ENCODE measurements at regions not wholly inside any gene's neighbourhood (a gene's known extent, or its start where the extent isn't known, plus 50 kb on each side); places are given as distances from the start of the nearest gene placed in this dataset.

- Histone ChIP-seq H3K36me3 (no peaks in the 10 kb centered on the region), H3K4me1 (no peaks in the 10 kb centered on the region), H3K27ac (no peak overlapping the region), H3K4me3 (no peak overlapping the region), H3K27me3 (no peaks in the 10 kb centered on the region), H3K9me3 (no peaks in the 10 kb centered on the region)
- TF ChIP-seq POLR2AphosphoS5 (IDR thresholded peaks at IDR 0.05) (no peak), CTCF (IDR thresholded peaks at IDR 0.05) (no peak), EP300 (IDR thresholded peaks at IDR 0.05) (no peak), POLR2A (IDR thresholded peaks at IDR 0.05) (no peak)
- no peak for DNase-seq
- intact Hi-C loops (cut with DNase I; ENCODE audit: low total_unique reads): no loop called here
- WGBS, 5 donors: 83 to 88% (median 85%) methylated on average over 3 of the region's 3 CpGs
Observed at GRCh38 chr18:66160007-66160406, 409.2 kb downstream of the CDH7 start.

- no peak overlapping the region for H3K27ac ChIP-seq
- H3K4me1 ChIP-seq: no peaks in the 10 kb centered on the region
- WGBS, 5 donors: 59 to 89% (median 78%) methylated on average over 1 of the region's 1 CpG
- H3K27me3 ChIP-seq: no peaks in the 10 kb centered on the region
- H3K4me3 ChIP-seq: no peak overlapping the region
- no peak for DNase-seq
- H3K36me3 ChIP-seq: no peaks in the 10 kb centered on the region
- H3K9me3 ChIP-seq: no peaks in the 10 kb centered on the region
- TF ChIP-seq POLR2A (IDR thresholded peaks at IDR 0.05) (no peak), EP300 (IDR thresholded peaks at IDR 0.05) (no peak), CTCF (IDR thresholded peaks at IDR 0.05) (no peak), POLR2AphosphoS5 (IDR thresholded peaks at IDR 0.05) (no peak)
- intact Hi-C loops (cut with DNase I; ENCODE audit: low total_unique reads): no loop called here
Observed at GRCh38 chr18:66159451-66159850, 408.6 kb downstream of the CDH7 start.

GRCh38 chr18:66156946-66157687 lies 406.3 kb downstream of the CDH7 start:
- TF ChIP-seq POLR2A (IDR thresholded peaks at IDR 0.05) (no peak), CTCF (IDR thresholded peaks at IDR 0.05) (no peak)
- no peak overlapping the region for H3K4me3 ChIP-seq
- intact Hi-C loops (cut with DNase I; ENCODE audit: low total_unique reads): no loop called here
- H3K27ac ChIP-seq: no peak overlapping the region
- no peaks in the 10 kb centered on the region for H3K4me1 ChIP-seq
- H3K9me3 ChIP-seq: no peaks in the 10 kb centered on the region
- no peaks in the 10 kb centered on the region for H3K36me3 ChIP-seq
- DNase-seq: no peak
- H3K27me3 ChIP-seq: no peaks in the 10 kb centered on the region

GRCh38 chr18:66150650-66151049 lies 399.8 kb downstream of the CDH7 start:
- WGBS, 5 donors: 65 to 85% (median 78%) methylated on average over 1 of the region's 1 CpG
- intact Hi-C loops (cut with DNase I; ENCODE audit: low total_unique reads): no loop called here
- no peaks in the 10 kb centered on the region for H3K27me3 ChIP-seq
- DNase-seq: no peak
- H3K27ac ChIP-seq: no peak overlapping the region
- no peaks in the 10 kb centered on the region for H3K4me1 ChIP-seq
- no peak overlapping the region for H3K4me3 ChIP-seq
- no peaks in the 10 kb centered on the region for H3K9me3 ChIP-seq
- TF ChIP-seq POLR2A (IDR thresholded peaks at IDR 0.05) (no peak), POLR2AphosphoS5 (IDR thresholded peaks at IDR 0.05) (no peak)
- no peaks in the 10 kb centered on the region for H3K36me3 ChIP-seq

- 43 to 74% (median 56%) methylated on average over 2 of the region's 2 CpGs for WGBS, 5 donors
- DNase-seq: no peak
Observed at GRCh38 chr18:66143029-66143428, 392.2 kb downstream of the CDH7 start.

More at GRCh38 chr18:66143029-66143428, 392.2 kb downstream of the CDH7 start:
- H3K4me1 ChIP-seq: no peaks in the 10 kb centered on the region
- intact Hi-C loops (cut with DNase I; ENCODE audit: low total_unique reads): no loop called here
- no peaks in the 10 kb centered on the region for H3K27me3 ChIP-seq
- H3K4me3 ChIP-seq: no peak overlapping the region
- H3K36me3 ChIP-seq: no peaks in the 10 kb centered on the region
- H3K9me3 ChIP-seq: no peaks in the 10 kb centered on the region
- no peak overlapping the region for H3K27ac ChIP-seq
- TF ChIP-seq POLR2A (IDR thresholded peaks at IDR 0.05) (no peak), EP300 (IDR thresholded peaks at IDR 0.05) (no peak), CTCF (IDR thresholded peaks at IDR 0.05) (no peak), POLR2AphosphoS5 (IDR thresholded peaks at IDR 0.05) (no peak)
